Stomach (tissue), 4 donors: ENCODE measurements at regions not wholly inside any gene's neighbourhood (a gene's known extent, or its start where the extent isn't known, plus 50 kb on each side); places are given as distances from the start of the nearest gene placed in this dataset.

Experiments used
- CTCF ChIP-seq, 7 experiments: fragments of 450-650 bp in 4 of 7; fragments of 200-600 bp in 3 of 7; sonication (generic) in 3 of 7; IDR thresholded peaks; one replicate each; pipeline ENCODE4 v1.5.1; 2016 to 2019; ENCODE audit warnings: antibody characterized with exemption in 7 of 7, control low read depth in 2 of 7, mild to moderate bottlenecking in 1 of 7
- POLR2A ChIP-seq, 4 donors: fragments of 450-650 bp; IDR thresholded peaks; one replicate each; pipeline ENCODE4 v1.6.1; 2016; ENCODE audit warnings: antibody characterized with exemption in 4 of 4, control low read depth in 2 of 4, mild to moderate bottlenecking in 1 of 4, moderate library complexity in 1 of 4
- POLR2AphosphoS5 ChIP-seq, 3 donors: sonication (generic); formaldehyde crosslinking; IDR thresholded peaks; one replicate each; pipeline ENCODE4 v1.6.1; 2016; ENCODE audit warnings: antibody characterized with exemption in 3 of 3

- TF ChIP-seq CTCF (IDR thresholded peaks at IDR 0.05) (no peak), POLR2AphosphoS5 (IDR thresholded peaks at IDR 0.05) (no peak), POLR2A (IDR thresholded peaks at IDR 0.05) (no peak)
These were observed 525.8 kb upstream of the FAT3 start for GRCh38 chr11:91698845-91699244.
